H1 (cell line): ENCODE measurements at regions not wholly inside any gene's neighbourhood (a gene's known extent, or its start where the extent isn't known, plus 50 kb on each side); places are given as distances from the start of the nearest gene placed in this dataset.

ENCODE experiments used
- CTCF ChIA-PET: fragments of 300-600 bp; sonication (Branson Sonifier 250); formaldehyde crosslinking; loops from one replicate; lab custom pipeline; 2021; ENCODE audit not compliant: partially characterized antibody; lab: Charles Lee
- POLR2A ChIA-PET: fragments of 300-600 bp; sonication (Branson Sonifier 250); formaldehyde crosslinking; loops from one replicate; lab custom pipeline; 2021; ENCODE audit warnings: inconsistent platforms; ENCODE audit not compliant: partially characterized antibody; lab: Charles Lee
- DNase-seq, 2 experiments: peaks; one replicate each; pipeline versions ENCODE4 v3.0.0 to v3.0.0-alpha.2; 2010 to 2022; ENCODE audit warnings: low spot score in 2 of 2, low read depth in 1 of 2, mixed read lengths in 1 of 2
- FAIRE-seq: peaks from 2 replicates; lab custom pipeline; 2011; peaks lifted over from hg19 to GRCh38; lab: Jason Lieb, UNC
- H2AFZ ChIP-seq: 2 replicates; pipeline ENCODE4 v1.8.1; 2012; ENCODE audit warnings: low read length, inconsistent platforms
- H2AK5ac ChIP-seq: 2 replicates; pipeline ENCODE4 v1.6.1; 2013; ENCODE audit warnings: low read depth, low read length
- H2BK120ac ChIP-seq: replicated peaks from 2 replicates; pipeline ENCODE3; 2013; ENCODE audit warnings: low read depth, low read length, inconsistent platforms
- H2BK12ac ChIP-seq: 2 replicates; pipeline ENCODE4 v1.6.1; 2013; ENCODE audit warnings: low read depth, low read length
- H2BK15ac ChIP-seq: 2 replicates; pipeline ENCODE4 v1.6.1; 2013; ENCODE audit warnings: low read length
- H2BK20ac ChIP-seq: 2 replicates; pipeline ENCODE4 v1.6.1; 2013; ENCODE audit warnings: low read length
- H2BK5ac ChIP-seq: 2 replicates; pipeline ENCODE4 v1.6.1; 2013; ENCODE audit warnings: low read depth, low read length
- H3K14ac ChIP-seq: 2 replicates; pipeline ENCODE4 v1.6.1; 2013; ENCODE audit warnings: inconsistent platforms; ENCODE audit not compliant: insufficient read length
- H3K18ac ChIP-seq: 2 replicates; pipeline ENCODE4 v1.6.1; 2013; ENCODE audit warnings: low read length; ENCODE audit errors: extremely low read depth
- H3K23ac ChIP-seq: 2 replicates; pipeline ENCODE4 v1.6.1; 2013; ENCODE audit warnings: inconsistent platforms; ENCODE audit not compliant: insufficient read length
- H3K23me2 ChIP-seq: 2 replicates; pipeline ENCODE4 v1.6.1; 2013; ENCODE audit warnings: low read depth, low read length
- H3K27ac ChIP-seq: 2 replicates; pipeline ENCODE4 v1.6.1; 2011; ENCODE audit warnings: low read depth, low read length, inconsistent platforms
- H3K27me3 ChIP-seq, 4 experiments: replicated peaks in 1 of 4; 1 replicate in 1 of 4; 2 replicates in 3 of 4; pipeline versions ENCODE4 v1.6.1 to v1.8.1; 2011 to 2013; ENCODE audit warnings: low read length in 3 of 4, mild to moderate bottlenecking in 3 of 4, inconsistent platforms in 2 of 4, mixed read lengths in 2 of 4, moderate library complexity in 1 of 4; ENCODE audit not compliant: control insufficient read depth in 3 of 4, insufficient read depth in 3 of 4; ENCODE audit errors: extremely low read depth in 1 of 4
- H3K36me3 ChIP-seq, 4 experiments: 2 replicates each; pipeline versions ENCODE4 v1.6.1 to v1.8.1; 2011 to 2013; ENCODE audit warnings: mild to moderate bottlenecking in 4 of 4, low read length in 3 of 4, moderate library complexity in 2 of 4, control low read depth in 1 of 4, inconsistent platforms in 1 of 4; ENCODE audit not compliant: insufficient read depth in 4 of 4, control insufficient read depth in 2 of 4
- H3K4ac ChIP-seq: replicated peaks from 2 replicates; pipeline ENCODE3; 2013; ENCODE audit warnings: low read length, low read depth, mixed read lengths, inconsistent platforms; ENCODE audit not compliant: insufficient read length
- H3K4me1 ChIP-seq, 4 experiments: replicated peaks in 1 of 4; 1 replicate in 1 of 4; 2 replicates in 3 of 4; pipeline versions ENCODE4 v1.6.1 to v1.8.1; 2011 to 2013; ENCODE audit warnings: low read length in 3 of 4, inconsistent platforms in 2 of 4, mixed read lengths in 1 of 4; ENCODE audit not compliant: insufficient read depth in 4 of 4, control insufficient read depth in 3 of 4
- H3K4me2 ChIP-seq, 2 experiments: 2 replicates each; pipeline versions ENCODE4 v1.6.1 to v1.8.1; 2011 to 2013; ENCODE audit warnings: low read depth in 2 of 2, low read length in 2 of 2, control low read depth in 1 of 2, inconsistent platforms in 1 of 2, mild to moderate bottlenecking in 1 of 2; ENCODE audit not compliant: insufficient read depth in 1 of 2
- H3K4me3 ChIP-seq, 4 experiments: fragments of 200-600, 300-600 bp in 1 of 4; sonication (generic), shearing (Covaris generic), sonication (Bioruptor Twin) in 1 of 4; 2 replicates each; pipeline versions ENCODE4 v1.5.1 to v1.8.1; 2011 to 2016; ENCODE audit warnings: low read length in 4 of 4, low read depth in 3 of 4, control low read depth in 2 of 4, inconsistent platforms in 2 of 4, mild to moderate bottlenecking in 2 of 4, mixed read lengths in 1 of 4, moderate library complexity in 1 of 4; ENCODE audit not compliant: insufficient read depth in 2 of 4; ENCODE audit errors: extremely low read depth in 1 of 4
- H3K56ac ChIP-seq: replicated peaks from 2 replicates; pipeline ENCODE3; 2013; ENCODE audit warnings: low read depth, mild to moderate bottlenecking, mixed read lengths, low read length, inconsistent platforms; ENCODE audit not compliant: insufficient read length
- H3K79me1 ChIP-seq: 2 replicates; pipeline ENCODE4 v1.6.1; 2013; ENCODE audit warnings: low read depth, low read length, control low read depth
- H3K79me2 ChIP-seq, 2 experiments: 2 replicates each; pipeline versions ENCODE4 v1.6.1 to v1.8.1; 2012 to 2013; ENCODE audit warnings: low read length in 2 of 2, mild to moderate bottlenecking in 2 of 2, inconsistent platforms in 1 of 2; ENCODE audit not compliant: insufficient read depth in 2 of 2, control insufficient read depth in 1 of 2
- H3K9ac ChIP-seq, 4 experiments: replicated peaks in 1 of 4; 1 replicate in 1 of 4; 2 replicates in 3 of 4; pipeline versions ENCODE4 v1.6.1 to v1.8.1; 2011 to 2013; ENCODE audit warnings: low read depth in 3 of 4, low read length in 3 of 4, control low read depth in 2 of 4, mild to moderate bottlenecking in 2 of 4, moderate library complexity in 2 of 4, inconsistent platforms in 1 of 4; ENCODE audit errors: extremely low read depth in 1 of 4
- H3K9me3 ChIP-seq, 2 experiments: 2 replicates each; pipeline versions ENCODE4 v1.6.1 to v1.8.1; 2012 to 2013; ENCODE audit warnings: mild to moderate bottlenecking in 2 of 2, moderate library complexity in 2 of 2, control low read depth in 1 of 2, inconsistent platforms in 1 of 2, low read depth in 1 of 2, low read length in 1 of 2, mixed read lengths in 1 of 2; ENCODE audit not compliant: insufficient read depth in 2 of 2
- H4K20me1 ChIP-seq, 2 experiments: replicated peaks in 1 of 2; 2 replicates each; pipeline versions ENCODE3 to v1.8.1; 2011 to 2013; ENCODE audit warnings: inconsistent platforms in 2 of 2, low read length in 2 of 2, mild to moderate bottlenecking in 1 of 2; ENCODE audit not compliant: insufficient read depth in 2 of 2, control insufficient read depth in 1 of 2
- H4K5ac ChIP-seq: 2 replicates; pipeline ENCODE4 v1.6.1; 2013; ENCODE audit warnings: low read length, low read depth, mixed read lengths, inconsistent platforms; ENCODE audit not compliant: insufficient read length
- H4K8ac ChIP-seq: 2 replicates; pipeline ENCODE4 v1.8.0; 2013; ENCODE audit warnings: mild to moderate bottlenecking, moderate library complexity, low read length, inconsistent platforms; ENCODE audit not compliant: insufficient read depth; ENCODE audit errors: extremely low read depth
- H4K91ac ChIP-seq: replicated peaks from 2 replicates; pipeline ENCODE3; 2013; ENCODE audit warnings: low read length, mixed read lengths, inconsistent platforms; ENCODE audit not compliant: insufficient read length
- CBX5 ChIP-seq: fragments of 300-800, 300-1000 bp; sonication (generic); IDR thresholded peaks from 2 replicates; pipeline ENCODE4 v1.7.1; 2016; ENCODE audit warnings: antibody characterized with exemption, low read length, low read depth
- CEBPB ChIP-seq: IDR thresholded peaks from 2 replicates; pipeline ENCODE4 v1.6.1; 2012; ENCODE audit warnings: low read depth, low read length
- CHD2 ChIP-seq: IDR thresholded peaks from 2 replicates; pipeline ENCODE4 v1.6.1; 2012; ENCODE audit warnings: low read length, improper control_type of control experiment
- CREB1 ChIP-seq: IDR thresholded peaks from 2 replicates; pipeline ENCODE4 v1.6.1; 2012; ENCODE audit warnings: inconsistent platforms
- MAFK ChIP-seq: IDR thresholded peaks from 2 replicates; pipeline ENCODE4 v1.6.1; 2012; ENCODE audit warnings: low read depth, mild to moderate bottlenecking, improper control_type of control experiment, low read length
- SP2 ChIP-seq: IDR thresholded peaks from 2 replicates; pipeline ENCODE4 v1.6.1; 2012; ENCODE audit warnings: mild to moderate bottlenecking, low read length, inconsistent platforms
- SP4 ChIP-seq: IDR thresholded peaks from 2 replicates; pipeline ENCODE4 v1.6.1; 2012; ENCODE audit warnings: low read length, inconsistent platforms
- TBP ChIP-seq: IDR thresholded peaks from 2 replicates; pipeline ENCODE4 v1.6.1; 2011; ENCODE audit warnings: low read depth, low read length, improper control_type of control experiment
- WGBS, 2 experiments: shearing (Covaris generic) in 1 of 2; methylation state at CpG; one replicate each; pipeline versions ENCODE4 v1.1.6 to v1.1.7; 2013 to 2015; ENCODE audit warnings: low lambda C conversion rate in 2 of 2, mixed read lengths in 2 of 2, inconsistent platforms in 1 of 2, low coverage in 1 of 2, missing lambda C conversion rate in 1 of 2; ENCODE audit not compliant: insufficient replicate concordance in 2 of 2, insufficient coverage in 1 of 2, insufficient read length in 1 of 2; ENCODE audit errors: extremely low coverage in 1 of 2, missing lambda C conversion rate in 1 of 2; 5-methylcytosine and 5-hydroxymethylcytosine counted together

DNA sequence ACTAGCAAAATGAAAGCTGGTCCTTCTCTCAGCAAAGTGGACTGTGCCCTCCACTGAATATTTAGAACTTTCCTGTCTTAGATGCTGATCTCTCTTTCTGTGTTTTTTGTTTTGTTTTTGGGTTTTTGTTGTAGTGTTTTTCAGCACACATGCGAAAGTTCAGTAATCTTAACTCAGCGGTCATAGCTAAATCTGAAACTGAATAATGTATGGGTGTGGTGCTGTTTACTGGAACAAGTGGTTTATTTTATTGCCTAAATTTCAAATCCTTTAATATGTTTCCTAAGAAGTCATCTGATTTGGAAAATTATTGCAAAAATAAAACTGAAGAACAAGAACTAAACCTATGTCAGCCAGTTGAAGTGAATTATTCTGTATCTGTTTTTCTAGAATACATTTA, 116.0 kb upstream of the LRIG3 start:
- no peak overlapping the region for H3K4me2 ChIP-seq
- H4K91ac ChIP-seq, result no peak overlapping the region
- ChIA-PET CTCF (interaction anchor here (0.8 to 3.2 kb wide), 3 partner anchors 12 to 217 kb away, joined by 4 to 9 read pairs (median 5); no protein-coding TSS in a partner anchor), POLR2A (no interaction called here)
- no peak overlapping the region for H3K18ac ChIP-seq
- no peaks in the 10 kb centered on the region for H3K27me3 ChIP-seq
- H2BK20ac ChIP-seq, result no peak overlapping the region
- no peak overlapping the region for H2BK15ac ChIP-seq
- no peaks in the 10 kb centered on the region for H4K20me1 ChIP-seq
- no peak overlapping the region for H3K27ac ChIP-seq
- no peak overlapping the region for H3K56ac ChIP-seq
- no peak overlapping the region for H2BK12ac ChIP-seq
- no peak overlapping the region for H2BK5ac ChIP-seq
- no peaks in the 10 kb centered on the region; the same call in 1 of the 2 replicates for H3K23me2 ChIP-seq
- no peak overlapping the region for H3K9ac ChIP-seq
- TF ChIP-seq SP2 (no peak), CHD2 (no peak), CBX5 (no peak), SP4 (no peak), TBP (no peak), CEBPB (no peak), MAFK (no peak), CREB1 (no peak)
- no peak overlapping the region for H3K4me3 ChIP-seq
- H3K4ac ChIP-seq, result no peak overlapping the region
- H2BK120ac ChIP-seq, result no peak overlapping the region
- H4K5ac ChIP-seq, result no peak overlapping the region
- H3K4me1 ChIP-seq, result no peaks in the 10 kb centered on the region; a peak in 1 of 7 replicates
- FAIRE-seq (no peak), DNase-seq (no peak)
- H3K79me1 ChIP-seq, result no peaks in the 10 kb centered on the region
- H2AFZ ChIP-seq, result no peak overlapping the region
- H3K23ac ChIP-seq, result no peak overlapping the region
- H3K9me3 ChIP-seq, result no peaks in the 10 kb centered on the region
- no peaks in the 10 kb centered on the region for H3K36me3 ChIP-seq
- 95% methylated on average over 2 of the region's 2 CpGs; no CpG with 5 or more reads in 1 of the 2 experiments for WGBS, 2 experiments
- no peaks in the 10 kb centered on the region for H3K79me2 ChIP-seq
- no peak overlapping the region for H3K14ac ChIP-seq
- no peak overlapping the region for H4K8ac ChIP-seq
- no peak overlapping the region for H2AK5ac ChIP-seq
